NCI-H510A treated with DMSO at 0.1 percent for 48 hours (cell line): ENCODE measurements at regions not wholly inside any gene's neighbourhood (a gene's known extent, or its start where the extent isn't known, plus 50 kb on each side); places are given as distances from the start of the nearest gene placed in this dataset.
A peak's percentile ranks its signal among the peaks of the same experiment; 100 is the strongest.
"Not testable (repeated sequence)": the region's sequence is repeated elsewhere in the genome, so short reads cannot be mapped to it uniquely, and the experiment has no call there.

ENCODE experiments used
- DNase-seq: peaks from one replicate; lab custom pipeline; 2025; lab: John Stamatoyannopoulos, UW

DNA sequence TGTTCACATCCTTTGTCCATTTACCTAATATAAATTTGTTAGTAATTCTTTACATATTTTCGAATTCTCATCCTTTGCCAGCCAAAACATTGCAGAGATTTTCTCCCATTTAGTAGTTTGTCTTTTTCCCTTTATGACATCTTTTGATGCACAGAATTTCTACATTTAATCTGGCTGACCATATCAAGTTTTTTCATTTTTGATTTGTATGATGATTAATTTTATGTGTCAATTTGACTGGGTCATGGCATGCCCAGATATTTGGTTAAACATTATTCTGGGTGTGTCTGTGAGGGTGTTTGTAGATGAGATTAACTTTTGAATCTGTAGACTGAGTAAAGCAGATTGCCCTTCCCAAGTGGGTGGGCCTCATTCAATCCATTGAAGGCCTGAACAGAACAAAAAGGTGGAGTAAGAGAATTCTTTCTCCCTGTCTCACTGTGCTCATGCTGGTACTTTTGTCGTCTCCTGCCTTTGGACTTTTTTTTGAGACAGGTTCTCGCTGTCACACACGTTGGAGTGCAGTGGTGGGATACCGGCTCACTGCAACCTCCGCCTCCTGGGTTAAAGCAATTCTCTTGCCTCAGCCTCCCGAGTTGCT lies 72.1 kb upstream of the EPB41L1 start:
- DNase-seq: no peak

DNA sequence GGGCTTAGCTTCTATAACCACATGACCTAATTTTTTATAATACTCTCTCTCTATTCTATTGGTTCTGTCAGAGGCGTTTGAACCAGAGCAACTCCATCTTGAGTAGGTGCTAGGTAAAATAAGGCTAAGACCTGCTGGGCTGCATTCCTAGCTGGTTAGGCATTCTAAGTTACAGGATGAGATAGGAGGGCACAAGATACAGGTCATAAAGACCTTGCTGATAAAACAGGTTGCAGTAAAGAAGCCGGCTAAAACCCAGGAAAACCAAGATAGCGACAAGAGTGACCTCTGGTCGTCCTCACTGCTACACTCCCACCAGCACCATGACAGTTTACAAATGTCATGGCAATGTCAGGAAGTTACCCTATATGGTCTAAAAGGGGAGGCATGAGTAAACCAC lies 71.3 kb upstream of the EPB41L1 start:
- not testable (repeated sequence) for DNase-seq

DNA sequence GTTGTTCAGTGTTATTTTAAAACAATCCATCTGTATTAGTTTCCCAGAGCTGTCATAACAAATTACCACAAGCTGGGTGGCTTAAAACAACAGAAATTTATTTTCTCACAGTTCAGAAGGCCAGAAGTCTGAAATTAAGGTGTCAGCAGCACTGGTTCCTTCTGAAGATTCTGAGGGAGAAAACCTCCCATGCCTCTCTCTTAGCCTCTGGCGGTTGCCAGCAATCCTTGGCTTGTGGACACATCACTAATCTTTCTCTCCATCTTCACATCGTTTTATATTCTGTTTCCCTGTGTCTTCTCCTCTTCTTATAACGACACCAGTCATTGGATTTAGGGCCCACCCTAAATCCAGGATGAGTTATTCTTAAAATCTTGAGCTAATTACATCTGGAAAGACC lies 70.2 kb upstream of the EPB41L1 start:
- DNase-seq: no peak

DNA sequence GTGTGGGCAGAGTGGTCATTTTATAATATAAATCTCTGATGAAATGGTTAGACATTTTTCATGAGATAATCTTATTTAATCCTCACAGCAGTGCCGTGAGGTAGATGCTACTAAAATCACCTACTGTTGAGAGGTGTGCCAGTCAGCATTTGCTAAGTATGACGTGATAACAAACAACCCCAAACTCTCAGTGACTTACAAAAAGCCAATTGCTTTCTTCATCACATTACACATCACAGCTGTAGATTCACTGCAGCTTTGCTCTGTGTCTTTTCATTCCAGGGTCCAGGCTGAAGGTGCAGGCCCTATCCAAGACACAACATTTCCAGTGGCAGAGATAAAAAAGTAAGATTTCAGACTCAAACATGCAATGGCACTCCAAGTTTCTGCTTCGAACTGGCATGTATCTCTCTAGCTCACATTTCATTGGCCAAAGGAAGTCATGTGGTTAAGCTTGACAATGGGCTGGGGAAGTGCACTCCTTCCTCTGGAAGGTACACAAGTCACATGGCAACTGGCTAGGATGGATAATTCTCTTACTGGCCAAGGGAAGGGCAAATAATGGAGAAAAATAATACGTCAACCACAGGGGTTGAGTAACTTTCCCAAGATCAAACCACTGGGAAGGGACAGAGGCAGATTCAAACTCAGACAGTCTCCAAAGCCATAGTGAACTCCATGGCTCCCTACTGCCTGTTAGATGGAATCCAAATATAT lies 69.5 kb upstream of the EPB41L1 start:
- DNase-seq: no peak

DNA sequence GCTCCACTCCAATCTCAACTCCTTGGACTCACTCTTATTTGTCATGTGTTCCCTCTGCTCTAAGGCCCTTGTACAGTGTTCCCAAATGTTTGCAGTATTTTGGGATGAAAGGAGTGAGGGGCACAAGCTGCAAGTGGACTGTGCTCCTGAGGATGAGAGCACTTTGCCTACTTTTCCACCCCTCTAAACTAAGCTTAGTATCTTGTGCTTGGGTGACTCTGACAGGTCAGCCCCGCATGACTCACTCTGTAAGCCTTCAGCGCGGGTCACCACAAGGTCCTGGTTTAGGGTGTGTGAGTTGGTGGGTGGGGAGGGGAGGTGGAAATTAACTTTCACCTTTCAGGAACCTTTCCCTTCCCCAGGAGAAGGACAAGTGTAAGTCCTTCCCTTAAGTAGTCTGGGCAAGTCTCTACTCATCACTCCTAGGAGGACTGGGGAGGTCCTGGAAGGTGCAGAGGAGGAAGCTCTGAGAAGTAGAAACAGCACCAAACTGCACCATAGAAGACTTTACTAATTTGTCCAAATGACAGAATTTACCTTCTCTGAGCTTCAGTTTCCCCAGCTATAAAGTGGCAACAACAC lies 68.8 kb upstream of the EPB41L1 start:
- DNase-seq: no peak

DNA sequence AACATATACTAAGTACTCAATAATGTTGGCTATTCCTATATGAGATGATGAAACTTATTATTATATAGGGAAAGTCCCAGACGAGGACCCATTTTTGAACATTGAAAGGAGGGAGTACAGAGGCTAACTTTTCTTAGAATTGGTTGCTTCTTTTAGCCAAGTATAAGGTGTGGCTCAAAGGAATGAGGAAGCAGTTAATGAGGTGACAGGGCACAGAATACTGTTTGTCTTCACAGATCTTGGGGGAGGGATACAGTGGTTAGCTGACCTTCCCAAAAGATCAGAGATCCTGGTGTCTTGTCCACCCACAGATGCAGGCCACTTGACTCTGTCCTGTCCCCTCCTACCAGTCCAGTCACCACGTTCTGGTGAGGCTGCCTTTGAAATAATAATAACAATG lies 67.8 kb upstream of the EPB41L1 start:
- no peak for DNase-seq

DNA sequence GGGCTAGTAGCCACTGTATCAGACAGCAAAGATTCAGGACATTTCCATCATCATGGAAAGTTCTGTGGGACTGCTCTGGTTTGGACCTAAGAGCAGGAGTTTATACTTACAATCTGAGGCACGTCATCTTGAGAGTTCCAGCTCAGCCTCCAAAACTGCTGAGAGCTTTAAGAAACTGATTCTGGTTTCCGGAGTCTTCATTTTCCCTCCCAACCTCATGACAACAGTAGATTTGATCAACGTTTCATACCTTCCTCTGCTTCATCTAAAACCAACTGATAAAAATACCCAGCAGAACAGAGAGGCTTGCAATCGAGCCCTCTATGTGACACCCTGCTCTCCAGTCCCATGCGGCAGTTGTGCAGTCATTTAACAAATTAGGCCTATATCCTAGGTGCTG lies 64.3 kb upstream of the EPB41L1 start:
- no peak for DNase-seq

DNA sequence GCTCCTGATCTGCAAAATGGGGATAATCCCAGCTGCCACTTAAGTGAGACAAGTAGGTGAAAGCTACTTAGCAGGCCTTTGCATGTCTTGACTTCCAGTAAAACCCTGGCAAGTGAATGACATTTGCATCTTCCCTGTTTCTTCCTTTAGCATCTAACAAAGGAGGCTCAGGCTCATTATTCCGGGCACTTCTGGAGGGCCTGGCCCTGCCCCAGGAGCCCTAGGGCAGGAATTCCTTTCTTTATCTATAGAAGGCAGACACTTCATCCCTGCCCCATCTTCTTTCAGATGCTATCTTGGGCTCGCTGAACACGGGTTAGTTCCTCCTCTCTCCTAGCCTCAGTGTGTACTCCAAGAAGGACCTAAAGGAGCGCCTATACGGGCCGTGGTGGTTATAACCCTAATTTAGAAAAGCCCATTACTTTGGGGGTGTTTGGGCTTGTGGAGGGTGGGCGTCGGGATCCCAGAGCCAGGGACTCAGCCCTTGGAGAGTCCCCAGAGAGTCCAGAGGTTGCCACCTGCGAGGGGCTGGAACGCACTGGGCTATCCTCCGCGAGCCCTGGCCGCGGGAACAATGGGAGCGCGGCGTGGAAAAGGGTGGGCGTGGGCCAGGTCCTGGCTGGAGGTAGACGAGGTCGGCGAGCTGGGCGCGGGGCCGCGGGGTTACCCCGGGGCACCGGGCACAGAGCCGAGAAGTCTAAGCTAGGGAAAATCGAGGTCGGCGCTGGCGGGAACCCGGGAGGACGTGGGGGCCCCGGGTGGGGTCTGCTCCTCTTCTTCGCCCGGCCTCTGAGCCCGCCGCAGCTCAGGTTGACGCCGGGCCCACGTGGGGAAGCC lies 62.8 kb upstream of the EPB41L1 start:
- no peak for DNase-seq

DNA sequence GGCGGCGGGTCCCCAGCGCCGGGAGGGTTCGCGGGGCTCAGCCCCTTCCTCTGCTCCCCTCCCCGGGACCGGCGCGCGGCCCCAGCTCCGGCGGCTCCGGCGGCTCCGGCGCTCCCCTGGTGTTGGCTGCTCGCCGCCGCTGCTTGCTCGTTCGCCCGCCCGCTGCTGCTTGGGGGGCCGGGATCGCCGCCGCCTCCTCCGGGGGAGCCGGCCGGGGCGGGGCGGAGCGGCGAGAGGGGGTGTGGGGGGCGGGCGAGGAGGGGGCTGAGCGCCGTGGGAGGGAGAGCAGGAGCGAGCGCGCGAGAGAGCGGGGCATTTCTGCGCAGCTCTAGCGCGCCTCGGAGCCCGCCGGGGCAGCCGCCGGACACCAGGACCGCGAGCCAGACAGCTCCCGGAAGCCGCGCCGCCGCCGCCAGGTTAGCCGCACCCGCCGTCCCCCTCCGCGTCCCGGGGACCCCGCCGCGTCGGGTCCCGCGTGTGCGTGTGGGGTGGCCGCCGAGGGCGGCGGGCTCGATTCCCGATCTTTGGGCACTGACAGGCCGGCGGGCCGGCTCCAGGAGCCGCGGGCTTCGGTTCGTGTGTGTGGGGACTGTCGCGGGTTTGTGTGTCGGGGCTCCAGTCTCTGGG lies 62.0 kb upstream of the EPB41L1 start:
- DNase-seq: no peak

DNA sequence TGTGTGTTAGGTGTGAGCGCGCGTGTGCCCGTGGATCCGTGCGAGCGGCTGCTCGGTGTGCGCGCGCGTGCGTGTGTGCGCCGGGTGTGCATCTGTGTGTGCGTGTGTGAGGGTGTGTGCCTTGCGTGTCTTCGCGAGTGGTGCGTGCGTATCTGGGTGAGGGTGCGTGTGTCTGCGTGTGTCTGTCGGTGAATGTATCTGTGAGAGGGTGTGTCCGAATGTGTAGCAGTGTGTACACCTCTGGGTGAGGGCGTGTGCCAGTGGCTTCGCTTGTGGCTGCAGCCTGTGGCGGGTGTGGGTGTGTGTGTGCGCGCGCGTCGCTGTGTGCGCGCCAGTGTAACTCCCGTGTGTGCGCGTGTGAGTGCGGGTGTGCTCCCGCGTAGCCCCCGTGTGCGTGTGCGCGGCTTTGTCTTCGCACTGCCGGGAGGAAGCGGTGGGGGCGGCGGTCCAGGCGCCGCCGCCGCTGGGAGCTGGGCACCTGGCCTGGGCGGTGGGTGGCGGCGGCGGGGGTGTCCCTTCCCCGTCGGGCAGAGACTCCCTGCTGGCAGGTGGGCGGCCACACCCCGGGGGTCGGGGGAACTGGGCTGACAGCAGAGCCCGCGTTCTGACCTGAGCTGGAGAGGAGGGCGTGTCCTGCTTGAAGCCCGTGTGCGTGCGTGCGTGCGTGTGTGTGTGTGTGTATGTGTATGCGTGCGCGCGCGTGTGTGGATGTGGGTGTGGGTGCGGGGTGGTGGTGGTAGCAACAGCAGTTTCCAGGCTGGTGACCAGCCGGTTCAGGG lies 61.3 kb upstream of the EPB41L1 start:
- no peak for DNase-seq

DNA sequence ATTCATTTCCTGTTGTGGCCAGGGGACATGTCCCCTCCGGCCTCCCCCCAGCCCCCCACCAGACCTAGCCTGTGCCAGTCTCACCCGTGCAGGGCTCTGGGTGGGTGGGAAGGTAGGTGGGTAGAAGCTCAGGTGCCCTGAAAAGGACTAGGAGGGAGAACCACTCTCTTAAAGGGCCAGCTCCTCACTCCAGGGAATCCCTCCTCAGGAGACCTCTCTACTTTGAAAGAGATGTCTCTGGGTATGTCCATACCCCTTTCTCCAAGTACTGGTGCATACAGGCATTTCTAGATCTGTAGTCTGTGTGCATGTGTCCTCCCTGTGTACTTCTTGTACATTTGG lies 60.8 kb upstream of the EPB41L1 start:
- no peak for DNase-seq

DNA sequence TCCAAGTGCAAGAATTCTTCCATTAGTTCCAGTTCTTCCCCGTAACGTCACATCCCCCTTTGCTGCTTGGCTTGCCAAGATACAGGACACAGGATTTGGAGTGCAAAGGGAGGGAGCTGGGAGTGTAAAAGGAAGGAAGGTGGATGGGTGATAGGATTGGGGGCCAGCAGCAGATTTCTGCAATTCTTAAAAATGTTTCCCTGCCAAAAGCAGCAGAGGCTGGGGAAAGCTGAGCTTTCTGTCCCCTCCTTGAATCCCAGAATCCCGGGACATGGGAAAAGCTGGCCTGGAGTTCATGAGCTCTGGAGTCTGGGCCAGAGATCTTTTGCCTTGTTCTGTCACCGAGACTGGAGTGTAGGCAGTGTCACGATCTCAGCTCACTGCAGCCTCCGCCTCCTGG lies 60.0 kb upstream of the EPB41L1 start:
- no peak for DNase-seq

DNA sequence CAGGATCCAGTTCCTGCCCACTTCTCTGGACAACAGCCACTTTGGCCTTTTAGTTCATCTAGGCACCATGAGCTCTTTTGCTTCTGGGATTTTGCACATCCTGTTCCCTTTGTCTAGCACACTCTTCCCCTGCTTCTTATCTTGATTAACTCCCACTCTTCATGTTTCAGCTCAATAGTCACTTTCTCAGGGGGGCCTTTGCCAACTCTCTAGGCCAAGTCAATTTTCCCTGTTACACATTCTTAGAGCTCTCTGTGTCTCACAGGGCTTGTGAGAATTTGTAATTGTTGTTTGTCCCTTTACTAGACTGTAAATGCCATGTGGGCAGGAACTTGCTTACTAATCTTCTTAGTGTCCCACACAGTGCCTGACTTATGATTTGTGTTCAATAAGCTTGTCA lies 58.1 kb upstream of the EPB41L1 start:
- DNase-seq: no peak

DNA sequence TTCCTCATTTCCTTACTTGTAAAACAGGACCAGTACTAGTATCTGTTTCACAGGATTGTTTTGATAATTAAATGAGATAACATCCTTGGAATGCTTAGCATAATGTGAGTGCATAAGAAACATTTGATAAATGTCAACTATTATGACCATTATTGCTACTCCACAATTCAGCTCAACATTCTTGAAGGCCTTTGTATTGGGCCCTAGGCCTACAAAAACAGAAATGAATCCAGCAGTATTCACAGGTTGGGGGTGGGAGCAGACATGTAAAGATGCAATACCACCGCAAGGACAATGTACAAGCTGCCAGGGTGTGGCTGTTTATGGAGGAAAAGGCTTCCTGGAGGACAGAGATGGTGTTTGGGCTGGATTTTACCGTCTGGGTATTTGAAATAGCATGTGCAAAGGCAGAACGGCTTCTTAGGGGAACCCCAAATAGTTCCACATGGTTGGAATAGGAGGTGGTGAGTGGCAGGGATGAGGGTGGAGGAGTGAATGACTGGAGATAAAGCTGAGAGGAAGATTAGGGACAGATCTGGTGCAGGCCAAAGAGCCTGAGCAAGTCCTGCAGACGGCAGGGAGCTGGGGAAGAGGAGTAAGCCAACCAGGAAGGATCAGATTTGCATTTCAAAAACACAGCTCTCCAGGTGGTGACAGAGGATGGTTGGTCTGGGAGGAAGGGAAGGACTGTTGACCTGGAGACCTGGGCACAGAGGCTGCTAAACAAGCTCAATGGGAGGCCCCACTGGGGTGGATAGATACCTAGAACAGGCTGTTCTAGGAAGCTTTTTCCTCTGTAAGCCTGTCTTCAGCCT lies 57.0 kb upstream of the EPB41L1 start:
- DNase-seq: peak; percentile 65

DNA sequence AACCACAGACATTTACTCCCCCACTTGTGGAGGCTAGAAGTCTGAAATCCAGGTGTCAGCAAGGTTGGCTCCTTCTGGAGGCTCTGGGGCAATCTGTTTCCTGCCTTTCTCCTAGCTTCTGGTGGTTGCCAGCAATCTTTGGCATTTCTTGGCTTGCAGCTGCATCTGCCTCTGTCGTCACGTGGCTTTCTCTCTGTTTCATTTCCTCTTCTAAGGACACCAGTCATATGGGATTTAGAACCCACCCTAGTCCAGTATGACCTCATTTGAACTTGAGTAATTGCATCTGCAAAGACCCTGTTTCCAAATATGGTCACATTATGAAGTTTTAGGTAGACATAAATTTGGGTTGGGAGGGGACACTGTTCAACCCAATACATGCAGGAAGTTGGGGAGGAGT lies 56.2 kb upstream of the EPB41L1 start:
- no peak for DNase-seq

DNA sequence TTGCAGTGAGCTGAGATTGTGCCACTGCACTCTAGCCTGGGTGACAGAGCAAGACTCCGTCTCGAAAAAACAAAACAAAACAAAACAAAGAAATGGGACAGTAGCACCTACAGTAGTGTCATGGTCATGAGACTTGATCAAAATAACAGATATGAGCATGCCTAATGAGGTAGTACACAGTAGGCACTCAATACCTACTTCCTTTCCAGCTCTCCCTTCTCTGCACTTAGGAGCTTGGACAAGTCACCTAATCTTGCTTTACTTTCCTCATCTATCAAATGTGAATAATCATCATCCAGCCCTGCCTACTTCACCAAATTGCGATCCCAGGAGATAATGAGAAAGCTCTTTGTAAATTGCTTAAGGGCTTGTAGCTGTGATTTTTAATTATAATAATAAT lies 55.4 kb upstream of the EPB41L1 start:
- DNase-seq: no peak

DNA sequence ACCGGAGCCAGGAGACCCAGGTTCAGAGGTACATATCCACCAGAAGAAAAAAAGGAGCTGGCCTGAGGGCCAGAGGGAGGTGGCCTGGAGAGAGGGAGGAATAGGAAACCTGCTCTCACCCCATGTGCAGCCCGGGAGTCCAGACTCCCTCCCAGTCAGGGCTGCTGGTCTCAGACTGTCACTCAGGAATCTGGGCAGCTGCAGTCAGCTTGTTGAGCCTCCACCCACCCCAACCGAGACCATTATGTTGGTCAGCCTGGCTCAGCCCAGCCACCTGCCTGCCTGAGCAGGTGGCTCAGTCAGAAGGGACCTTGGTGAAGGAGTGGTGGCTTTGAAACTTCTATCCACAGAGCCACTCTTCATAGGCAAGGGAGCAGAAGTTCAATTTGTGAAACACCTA lies 53.3 kb upstream of the EPB41L1 start:
- peak; percentile 79 for DNase-seq

DNA sequence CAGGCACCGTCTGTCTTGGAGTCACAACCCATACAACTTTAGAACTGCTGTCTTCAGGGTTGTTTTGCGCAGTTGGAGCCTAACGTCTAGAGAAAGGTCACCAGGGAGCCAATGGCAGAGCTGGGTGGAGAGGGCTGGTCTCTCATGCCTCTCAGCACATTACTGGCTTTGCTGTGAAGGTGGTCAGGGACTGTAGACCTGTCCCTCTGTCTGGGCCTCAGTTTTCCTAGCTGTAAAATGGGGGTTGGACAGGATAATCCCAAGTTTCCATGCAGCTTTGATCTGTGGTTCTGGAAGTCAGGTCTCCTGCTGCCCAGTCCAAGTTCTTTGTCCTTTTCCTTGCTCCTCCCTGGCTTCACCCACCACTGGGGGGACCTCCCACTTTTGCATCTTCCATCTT lies 52.2 kb upstream of the EPB41L1 start:
- no peak for DNase-seq

DNA sequence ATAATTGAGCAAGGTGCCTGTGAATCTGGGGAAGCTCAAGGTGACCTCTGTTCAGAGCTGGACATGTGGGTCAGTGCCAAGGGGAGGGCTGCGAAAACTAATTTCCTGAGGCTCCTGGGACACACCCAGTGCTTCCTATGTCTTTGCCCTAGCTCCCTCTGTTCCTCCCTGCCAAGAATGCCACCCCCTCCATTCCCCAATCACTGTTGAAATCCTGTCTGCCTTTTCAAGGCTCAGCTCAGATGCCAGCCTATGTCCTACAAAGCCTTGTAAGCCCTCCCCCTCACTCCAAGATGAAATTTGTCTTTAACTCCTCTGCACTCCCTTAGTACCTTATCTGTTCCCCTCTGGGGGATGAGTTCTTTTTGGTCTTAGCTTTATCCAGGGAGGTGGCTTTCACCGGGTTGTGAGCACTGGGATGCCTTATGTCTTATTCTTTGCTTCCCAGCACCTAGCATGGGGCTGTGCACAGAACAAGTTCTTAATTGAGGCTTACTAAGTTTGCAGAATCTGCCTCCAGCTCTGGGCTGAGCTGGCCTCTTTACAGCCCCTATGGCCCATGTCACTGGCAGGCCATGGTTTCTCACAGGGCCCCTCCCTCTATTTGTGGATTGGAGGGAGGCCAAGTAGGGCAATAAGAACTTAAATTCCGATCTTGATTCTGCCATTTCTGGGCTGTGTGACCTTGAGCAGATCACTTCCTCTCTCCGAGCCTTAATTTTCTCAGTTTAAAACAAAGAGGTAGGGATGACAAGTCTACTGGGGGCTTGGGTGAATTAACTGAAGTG lies 51.5 kb upstream of the EPB41L1 start:
- no peak for DNase-seq

DNA sequence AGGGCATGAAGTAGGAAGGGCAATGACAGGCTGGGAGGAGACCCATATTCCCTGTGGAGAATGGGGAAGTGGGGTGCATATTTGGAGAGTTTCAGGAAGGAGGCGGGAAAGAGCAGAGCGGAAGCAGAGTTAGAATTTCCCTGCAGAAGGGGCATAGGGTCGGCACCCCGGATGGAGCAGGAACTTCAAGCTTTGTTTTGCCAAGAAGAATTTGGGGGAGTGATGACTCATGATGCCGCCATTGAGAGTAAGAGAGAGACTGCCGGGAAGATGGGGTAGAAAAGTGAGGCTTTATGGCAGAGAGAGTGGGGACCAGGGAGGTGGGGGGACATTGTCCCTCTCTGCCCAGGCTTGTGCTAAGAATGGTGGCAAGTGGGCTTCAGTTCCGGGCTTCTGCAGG lies 50.3 kb upstream of the EPB41L1 start:
- no peak for DNase-seq
